ENCODE measurements at regions not wholly inside any gene's neighbourhood (a gene's known extent, or its start where the extent isn't known, plus 50 kb on each side); places are given as distances from the start of the nearest gene placed in this dataset.

DNA sequence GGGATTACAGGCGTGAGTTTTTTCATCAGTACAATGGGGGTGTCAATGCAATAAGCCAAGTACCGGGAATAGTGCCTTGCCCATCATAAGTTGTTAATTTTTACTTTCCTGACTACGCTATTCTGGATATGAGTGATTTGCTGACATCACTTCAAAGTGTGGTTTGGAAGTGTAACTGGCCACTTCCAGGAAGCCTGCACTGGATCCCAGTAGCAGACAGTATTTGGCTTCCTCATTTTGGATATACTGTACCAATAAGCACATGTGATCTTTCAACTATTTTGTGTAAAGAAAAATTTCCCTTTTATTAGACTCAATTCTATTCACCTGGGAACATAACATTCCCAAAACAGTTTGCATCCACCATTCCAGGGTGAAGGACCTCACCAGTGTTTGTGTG lies 417.7 kb upstream of the KLF4 start:
- no peak for FAIRE-seq
- Histone ChIP-seq H3K36me3 (ENCODE audit: insufficient read depth, low read length) (no peaks in the 10 kb centered on the region), H3K79me2 (ENCODE audit: insufficient read depth, low read length) (no peaks in the 10 kb centered on the region), H3K4me2 (ENCODE audit: low read length) (no peak overlapping the region), H3K9ac (ENCODE audit: low read length) (no peak overlapping the region), H3K9me3 (ENCODE audit: insufficient read depth, low read depth, low read length) (peaks cover 3% of the 10 kb centered on the region), H2AFZ (ENCODE audit: low read depth, low read length) (no peak overlapping the region), H3K4me1 (ENCODE audit: insufficient read depth, low read length) (no peaks in the 10 kb centered on the region), H3K4me3 (ENCODE audit: insufficient read depth, low read depth, low read length) (no peak overlapping the region), H3K27ac (ENCODE audit: low read depth, low read length) (no peak overlapping the region), H3K27me3 (ENCODE audit: insufficient read depth, low read length) (no peaks in the 10 kb centered on the region), H4K20me1 (ENCODE audit: insufficient read depth, low read length) (no peaks in the 10 kb centered on the region)
- Mint-ChIP-seq H3K9me3 (ENCODE audit: unreplicated experiment) (no peaks in the 10 kb centered on the region), H3K27me3 (ENCODE audit: low read depth, unreplicated experiment) (peaks cover 9% of the 10 kb centered on the region), H3K36me3 (ENCODE audit: low read depth, unreplicated experiment) (no peaks in the 10 kb centered on the region), H3K27ac (ENCODE audit: unreplicated experiment) (no peak overlapping the region), H3K4me1 (ENCODE audit: low read depth, unreplicated experiment) (peaks cover 4% of the 10 kb centered on the region), H3K4me3 (ENCODE audit: unreplicated experiment) (no peak overlapping the region)
- TF ChIP-seq CTCF (IDR thresholded peaks at IDR 0.05; ENCODE audit: insufficient read depth, low read depth, low read length) (no peak), EZH2 (IDR thresholded peaks at IDR 0.05; ENCODE audit: insufficient read depth, low read length) (no peak)
- no peak for DNase-seq (ENCODE audit: low read depth)

- Histone ChIP-seq H3K9me3 (ENCODE audit: insufficient read depth, low read depth, low read length) (peaks cover 3% of the 10 kb centered on the region), H3K36me3 (ENCODE audit: insufficient read depth, low read length) (no peaks in the 10 kb centered on the region), H3K79me2 (ENCODE audit: insufficient read depth, low read length) (no peaks in the 10 kb centered on the region), H3K4me1 (ENCODE audit: insufficient read depth, low read length) (no peaks in the 10 kb centered on the region), H3K9ac (ENCODE audit: low read length) (no peak overlapping the region), H3K27ac (ENCODE audit: low read depth, low read length) (no peak overlapping the region), H4K20me1 (ENCODE audit: insufficient read depth, low read length) (no peaks in the 10 kb centered on the region), H3K4me3 (ENCODE audit: insufficient read depth, low read depth, low read length) (no peak overlapping the region), H3K27me3 (ENCODE audit: insufficient read depth, low read length) (no peaks in the 10 kb centered on the region), H2AFZ (ENCODE audit: low read depth, low read length) (no peak overlapping the region), H3K4me2 (ENCODE audit: low read length) (no peak overlapping the region)
- DNase-seq (ENCODE audit: low read depth) (no peak), FAIRE-seq (no peak)
- H3K27ac Mint-ChIP-seq (ENCODE audit: unreplicated experiment) = no peak overlapping the region
- H3K9me3 Mint-ChIP-seq (ENCODE audit: unreplicated experiment) = no peaks in the 10 kb centered on the region
- no peaks in the 10 kb centered on the region for H3K36me3 Mint-ChIP-seq (ENCODE audit: low read depth, unreplicated experiment)
- peaks cover 4% of the 10 kb centered on the region for H3K4me1 Mint-ChIP-seq (ENCODE audit: low read depth, unreplicated experiment)
- no peak overlapping the region for H3K4me3 Mint-ChIP-seq (ENCODE audit: unreplicated experiment)
- TF ChIP-seq EZH2 (IDR thresholded peaks at IDR 0.05; ENCODE audit: insufficient read depth, low read length) = no peak
- no peak for TF ChIP-seq CTCF (IDR thresholded peaks at IDR 0.05; ENCODE audit: insufficient read depth, low read depth, low read length)
- H3K27me3 Mint-ChIP-seq (ENCODE audit: low read depth, unreplicated experiment) = peaks cover 10% of the 10 kb centered on the region
These were observed 416.5 kb upstream of the KLF4 start for GRCh38 chr9:107906074-107906473.

GRCh38 chr9:107905308-107906020 lies 415.9 kb upstream of the KLF4 start:
- Histone ChIP-seq H3K79me2 (ENCODE audit: insufficient read depth, low read length) (no peaks in the 10 kb centered on the region), H3K36me3 (ENCODE audit: insufficient read depth, low read length) (no peaks in the 10 kb centered on the region), H3K9ac (ENCODE audit: low read length) (no peak overlapping the region), H3K4me2 (ENCODE audit: low read length) (no peak overlapping the region), H3K9me3 (ENCODE audit: insufficient read depth, low read depth, low read length) (peaks cover 3% of the 10 kb centered on the region), H4K20me1 (ENCODE audit: insufficient read depth, low read length) (no peaks in the 10 kb centered on the region), H2AFZ (ENCODE audit: low read depth, low read length) (no peak overlapping the region), H3K4me3 (ENCODE audit: insufficient read depth, low read depth, low read length) (no peak overlapping the region), H3K27me3 (ENCODE audit: insufficient read depth, low read length) (no peaks in the 10 kb centered on the region), H3K4me1 (ENCODE audit: insufficient read depth, low read length) (no peaks in the 10 kb centered on the region), H3K27ac (ENCODE audit: low read depth, low read length) (no peak overlapping the region)
- Mint-ChIP-seq H3K4me1 (ENCODE audit: low read depth, unreplicated experiment) (peaks cover 4% of the 10 kb centered on the region), H3K27ac (ENCODE audit: unreplicated experiment) (no peak overlapping the region), H3K4me3 (ENCODE audit: unreplicated experiment) (no peak overlapping the region), H3K27me3 (ENCODE audit: low read depth, unreplicated experiment) (peaks cover 16% of the 10 kb centered on the region), H3K9me3 (ENCODE audit: unreplicated experiment) (no peaks in the 10 kb centered on the region), H3K36me3 (ENCODE audit: low read depth, unreplicated experiment) (no peaks in the 10 kb centered on the region)
- DNase-seq (ENCODE audit: low read depth) = no peak
- no peak for FAIRE-seq
- no peak for TF ChIP-seq CTCF (IDR thresholded peaks at IDR 0.05; ENCODE audit: insufficient read depth, low read depth, low read length)
- TF ChIP-seq EZH2 (IDR thresholded peaks at IDR 0.05; ENCODE audit: insufficient read depth, low read length) = no peak

Measured in astrocyte (in vitro differentiated cells and primary cell).